ENCODE measurements at regions not wholly inside any gene's neighbourhood (a gene's known extent, or its start where the extent isn't known, plus 50 kb on each side); places are given as distances from the start of the nearest gene placed in this dataset.

DNA sequence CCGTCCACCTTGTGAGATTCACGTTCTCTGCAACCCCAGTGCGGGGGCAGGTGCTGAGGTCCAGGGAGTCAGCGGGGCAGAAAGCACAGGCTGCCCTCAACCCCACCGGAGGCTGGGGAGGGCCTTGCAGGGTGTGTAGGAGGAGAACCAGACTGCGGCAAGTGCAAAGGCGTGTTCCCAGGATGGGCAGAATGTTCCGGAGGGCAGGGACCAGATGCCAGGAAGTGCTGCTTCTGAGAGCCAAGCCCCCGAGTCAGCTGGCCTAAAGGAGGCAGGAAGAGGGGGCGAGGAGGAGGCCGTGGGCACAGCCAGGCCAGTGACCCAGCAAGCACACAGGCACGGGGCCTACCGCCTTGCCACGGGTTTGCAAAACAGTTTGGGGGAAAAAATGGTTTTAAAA, 193.8 kb upstream of the AJAP1 start:
- TF ChIP-seq, protein P1, sequence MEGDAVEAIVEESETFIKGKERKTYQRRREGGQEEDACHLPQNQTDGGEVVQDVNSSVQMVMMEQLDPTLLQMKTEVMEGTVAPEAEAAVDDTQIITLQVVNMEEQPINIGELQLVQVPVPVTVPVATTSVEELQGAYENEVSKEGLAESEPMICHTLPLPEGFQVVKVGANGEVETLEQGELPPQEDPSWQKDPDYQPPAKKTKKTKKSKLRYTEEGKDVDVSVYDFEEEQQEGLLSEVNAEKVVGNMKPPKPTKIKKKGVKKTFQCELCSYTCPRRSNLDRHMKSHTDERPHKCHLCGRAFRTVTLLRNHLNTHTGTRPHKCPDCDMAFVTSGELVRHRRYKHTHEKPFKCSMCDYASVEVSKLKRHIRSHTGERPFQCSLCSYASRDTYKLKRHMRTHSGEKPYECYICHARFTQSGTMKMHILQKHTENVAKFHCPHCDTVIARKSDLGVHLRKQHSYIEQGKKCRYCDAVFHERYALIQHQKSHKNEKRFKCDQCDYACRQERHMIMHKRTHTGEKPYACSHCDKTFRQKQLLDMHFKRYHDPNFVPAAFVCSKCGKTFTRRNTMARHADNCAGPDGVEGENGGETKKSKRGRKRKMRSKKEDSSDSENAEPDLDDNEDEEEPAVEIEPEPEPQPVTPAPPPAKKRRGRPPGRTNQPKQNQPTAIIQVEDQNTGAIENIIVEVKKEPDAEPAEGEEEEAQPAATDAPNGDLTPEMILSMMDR (IDR thresholded peaks at IDR 0.05; ENCODE audit: low read depth, low read length, poor library complexity, severe bottlenecking) = no peak
- no peak for TF ChIP-seq EZH2phosphoT487 (IDR thresholded peaks at IDR 0.05; ENCODE audit: borderline replicate concordance, low read length)

All from DOHH2 (cell line).